GM10248 (cell line): ENCODE measurements at regions not wholly inside any gene's neighbourhood (a gene's known extent, or its start where the extent isn't known, plus 50 kb on each side); places are given as distances from the start of the nearest gene placed in this dataset.

ENCODE experiments used
- CTCF ChIA-PET: fragments of 300-600 bp; sonication (Branson Sonifier 250); formaldehyde crosslinking; extraction: SDS; loops from one replicate; lab custom pipeline; 2021; ENCODE audit warnings: antibody characterized with exemption; lab: Yijun Ruan, JAX
- POLR2A ChIA-PET: fragments of 350-650 bp; sonication (Branson Sonifier 250); formaldehyde crosslinking; extraction: SDS; loops from one replicate; lab custom pipeline; 2020; ENCODE audit warnings: antibody characterized with exemption; lab: Yijun Ruan, JAX
- DNase-seq: peaks from one replicate; pipeline ENCODE4 v3.0.0; 2012; ENCODE audit errors: extremely low spot score
- TF ChIP-seq, protein P1 (sequence below): IDR thresholded peaks from 2 replicates; pipeline ENCODE4 v1.5.1; 2012; ENCODE audit warnings: mild to moderate bottlenecking, low read depth; ENCODE audit errors: extremely low read depth, missing control alignments, control extremely low read depth

DNA sequence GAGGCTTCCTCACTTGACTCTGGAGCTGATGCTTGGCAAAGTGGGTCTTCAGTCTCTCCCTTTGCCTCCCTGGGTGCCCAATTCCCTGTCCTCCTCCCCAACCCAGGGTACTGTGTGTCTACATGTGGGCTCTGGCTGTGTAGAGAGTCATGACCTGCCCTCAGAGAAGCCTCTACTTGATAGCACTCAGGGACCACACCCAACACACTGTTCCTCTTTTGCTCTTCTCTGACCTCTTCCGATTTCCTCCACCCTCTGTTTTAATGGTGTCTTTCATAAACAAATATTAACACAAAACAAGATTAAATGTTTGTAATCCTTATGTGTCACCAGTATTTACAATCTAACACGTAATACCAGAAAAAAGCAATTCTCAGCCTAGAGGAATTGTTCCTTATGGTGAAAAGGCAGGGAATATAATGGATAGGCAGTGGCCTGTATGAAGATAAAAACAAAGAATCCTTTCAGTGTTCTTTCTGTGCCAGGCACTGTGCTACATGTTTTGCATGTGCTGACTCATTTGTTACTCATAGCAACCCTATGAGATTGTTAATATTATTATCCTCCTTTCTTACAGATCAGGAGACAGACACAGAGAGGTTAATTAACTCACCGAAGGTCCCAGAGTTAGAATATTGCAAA, 58.2 kb downstream of the HSD3B1 start:
- ChIA-PET POLR2A (no interaction called here), CTCF (no interaction called here)
- DNase-seq: peak; percentile 27
- TF ChIP-seq, protein P1, sequence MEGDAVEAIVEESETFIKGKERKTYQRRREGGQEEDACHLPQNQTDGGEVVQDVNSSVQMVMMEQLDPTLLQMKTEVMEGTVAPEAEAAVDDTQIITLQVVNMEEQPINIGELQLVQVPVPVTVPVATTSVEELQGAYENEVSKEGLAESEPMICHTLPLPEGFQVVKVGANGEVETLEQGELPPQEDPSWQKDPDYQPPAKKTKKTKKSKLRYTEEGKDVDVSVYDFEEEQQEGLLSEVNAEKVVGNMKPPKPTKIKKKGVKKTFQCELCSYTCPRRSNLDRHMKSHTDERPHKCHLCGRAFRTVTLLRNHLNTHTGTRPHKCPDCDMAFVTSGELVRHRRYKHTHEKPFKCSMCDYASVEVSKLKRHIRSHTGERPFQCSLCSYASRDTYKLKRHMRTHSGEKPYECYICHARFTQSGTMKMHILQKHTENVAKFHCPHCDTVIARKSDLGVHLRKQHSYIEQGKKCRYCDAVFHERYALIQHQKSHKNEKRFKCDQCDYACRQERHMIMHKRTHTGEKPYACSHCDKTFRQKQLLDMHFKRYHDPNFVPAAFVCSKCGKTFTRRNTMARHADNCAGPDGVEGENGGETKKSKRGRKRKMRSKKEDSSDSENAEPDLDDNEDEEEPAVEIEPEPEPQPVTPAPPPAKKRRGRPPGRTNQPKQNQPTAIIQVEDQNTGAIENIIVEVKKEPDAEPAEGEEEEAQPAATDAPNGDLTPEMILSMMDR: no peak

DNA sequence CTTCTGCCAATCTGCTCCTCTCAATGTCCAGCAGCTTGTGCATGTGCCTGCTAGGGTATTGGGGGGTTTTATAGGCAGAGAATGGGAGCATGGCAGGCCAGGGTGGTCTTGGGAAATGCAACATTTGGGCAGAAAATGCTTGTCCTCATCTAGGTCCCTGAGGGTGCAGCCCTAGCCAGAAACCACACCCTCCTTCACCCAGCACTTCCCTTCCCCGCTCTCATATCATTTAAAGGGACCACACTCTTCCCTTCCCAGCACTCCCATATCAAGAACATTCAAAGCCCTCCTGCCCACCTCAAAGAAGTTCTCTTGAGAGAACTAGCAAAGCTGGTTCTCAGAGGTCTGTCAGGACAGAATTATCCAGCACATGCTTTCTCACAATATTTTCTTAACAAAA, 62.1 kb downstream of the HSD3B1 start:
- ChIA-PET POLR2A (no interaction called here), CTCF (interaction anchor here (1.3 to 1.4 kb wide), 2 partner anchors 11 to 24 kb away, joined by 3 to 4 read pairs; no protein-coding TSS in a partner anchor)
- TF ChIP-seq, protein P1: no peak
- no peak for DNase-seq
